Erythroblast (primary cell): ENCODE measurements at regions not wholly inside any gene's neighbourhood (a gene's known extent, or its start where the extent isn't known, plus 50 kb on each side); places are given as distances from the start of the nearest gene placed in this dataset.

Experiments used
- GATA1 ChIP-seq: IDR thresholded peaks from 2 replicates; pipeline ENCODE4 v1.6.1; 2011; ENCODE audit warnings: low read depth, mild to moderate bottlenecking, control low read depth, low read length, moderate library complexity
- POLR2A ChIP-seq: IDR thresholded peaks from 2 replicates; pipeline ENCODE4 v1.6.1; 2011; ENCODE audit warnings: mild to moderate bottlenecking, low read length

DNA sequence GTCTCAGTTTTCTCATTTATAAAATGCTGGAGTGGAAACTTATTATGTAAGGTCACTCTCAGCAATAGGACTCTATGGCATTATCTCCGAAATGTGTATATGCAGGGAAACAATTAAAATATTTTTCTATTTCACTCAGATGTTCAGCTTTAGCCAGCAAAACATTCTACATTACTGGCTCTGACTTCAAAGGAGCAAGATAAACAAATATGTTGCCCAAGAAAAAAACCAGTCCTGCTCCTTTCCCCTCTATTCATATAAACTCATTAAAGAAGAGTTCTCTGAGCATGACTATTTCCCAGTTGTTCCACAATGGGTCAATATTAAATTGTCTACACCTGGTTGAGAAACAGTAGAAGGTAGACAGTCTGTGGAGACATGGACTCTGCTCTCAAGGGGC lies 155.0 kb downstream of the NPR3 start:
- TF ChIP-seq POLR2A (no peak), GATA1 (no peak)
